HS-27A (cell line): ENCODE measurements at regions not wholly inside any gene's neighbourhood (a gene's known extent, or its start where the extent isn't known, plus 50 kb on each side); places are given as distances from the start of the nearest gene placed in this dataset.
"Not testable (repeated sequence)": the region's sequence is repeated elsewhere in the genome, so short reads cannot be mapped to it uniquely, and the experiment has no call there.

ENCODE experiments used
- DNase-seq: peaks from one replicate; pipeline ENCODE4 v3.0.0-alpha.2; 2012; ENCODE audit warnings: low read depth, missing footprints

- DNase-seq = no peak
Measured at GRCh38 chr3:157857440-157857839, 248.8 kb downstream of the SHOX2 start.

GRCh38 chr3:157856078-157856939, 249.9 kb downstream of the SHOX2 start:
- no peak for DNase-seq

GRCh38 chr3:157845839-157846238, 260.4 kb downstream of the SHOX2 start:
- DNase-seq = not testable (repeated sequence)

- no peak for DNase-seq
Measured at GRCh38 chr3:157844800-157845565, 261.2 kb downstream of the SHOX2 start.

- DNase-seq = no peak
Measured at GRCh38 chr3:157844216-157844615, 262.0 kb downstream of the SHOX2 start.

GRCh38 chr3:157841029-157841428, 265.2 kb downstream of the SHOX2 start:
- DNase-seq = no peak

GRCh38 chr3:157840564-157840963, 265.7 kb downstream of the SHOX2 start:
- DNase-seq = no peak

- DNase-seq = no peak
Measured at GRCh38 chr3:157838457-157838856, 267.8 kb downstream of the SHOX2 start.

GRCh38 chr3:157837336-157837735, 268.9 kb downstream of the SHOX2 start:
- no peak for DNase-seq

- no peak for DNase-seq
Measured at GRCh38 chr3:157836022-157836421, 270.2 kb downstream of the SHOX2 start.

GRCh38 chr3:157832588-157832987, 273.6 kb downstream of the SHOX2 start:
- DNase-seq = no peak

GRCh38 chr3:157830556-157831236, 275.5 kb downstream of the SHOX2 start:
- no peak for DNase-seq

- DNase-seq = no peak
Measured at GRCh38 chr3:157829786-157830185, 276.4 kb downstream of the SHOX2 start.

- no peak for DNase-seq
Measured at GRCh38 chr3:157824281-157824680, 281.9 kb downstream of the SHOX2 start.

GRCh38 chr3:157823050-157823449, 283.2 kb downstream of the SHOX2 start:
- DNase-seq = no peak

- DNase-seq = no peak
Measured at GRCh38 chr3:157820157-157820517, 286.1 kb downstream of the SHOX2 start.

- no peak for DNase-seq
Measured at GRCh38 chr3:157819270-157820156, 286.7 kb downstream of the SHOX2 start.

GRCh38 chr3:157816896-157817295, 289.3 kb downstream of the SHOX2 start:
- DNase-seq = no peak

GRCh38 chr3:157816296-157816695, 289.9 kb downstream of the SHOX2 start:
- no peak for DNase-seq

GRCh38 chr3:157815739-157816138, 290.5 kb downstream of the SHOX2 start:
- no peak for DNase-seq

GRCh38 chr3:157810924-157811718, 295.1 kb downstream of the SHOX2 start:
- DNase-seq = no peak
